Transverse colon (tissue), 4 donors: ENCODE measurements at regions not wholly inside any gene's neighbourhood (a gene's known extent, or its start where the extent isn't known, plus 50 kb on each side); places are given as distances from the start of the nearest gene placed in this dataset.

Source experiments
- DNase-seq: peaks from one replicate; pipeline ENCODE4 v3.0.0-alpha.2; 2019
- H3K27ac ChIP-seq, 4 donors: fragments of 200-600 bp; sonication (generic); 2 replicates each; pipeline ENCODE4 v1.5.1; 2016 to 2018; ENCODE audit warnings: inconsistent platforms in 4 of 4
- H3K27me3 ChIP-seq: fragments of 200-600 bp; sonication (generic); 2 replicates; pipeline ENCODE4 v1.5.1; 2017; ENCODE audit warnings: inconsistent platforms
- H3K36me3 ChIP-seq, 4 donors: fragments of 200-600 bp; sonication (generic); 2 replicates each; pipeline ENCODE4 v1.5.1; 2017 to 2019; ENCODE audit warnings: inconsistent platforms in 4 of 4
- H3K4me1 ChIP-seq, 4 donors: fragments of 200-600 bp; sonication (generic); 2 replicates each; pipeline ENCODE4 v1.5.1; 2017 to 2020; ENCODE audit warnings: inconsistent platforms in 4 of 4
- H3K4me3 ChIP-seq, 4 donors: fragments of 200-600 bp; sonication (generic); 1 replicate in 1 of 4; 2 replicates in 3 of 4; pipeline versions ENCODE4 v1.5.1 to v1.6.1; 2017 to 2019; ENCODE audit warnings: inconsistent platforms in 4 of 4
- H3K9me3 ChIP-seq, 2 donors: fragments of 200-600 bp; sonication (generic); 2 replicates each; pipeline ENCODE4 v1.5.1; 2017 to 2019; ENCODE audit warnings: inconsistent platforms in 2 of 2
- CTCF ChIP-seq, 5 experiments: fragments of 200-600 bp in 3 of 5; fragments of 450-650 bp in 2 of 5; sonication (generic) in 3 of 5; IDR thresholded peaks; 1 replicate in 2 of 5; 2 replicates in 3 of 5; pipeline ENCODE4 v1.5.1; 2016 to 2017; ENCODE audit warnings: antibody characterized with exemption in 5 of 5, inconsistent platforms in 3 of 5, mild to moderate bottlenecking in 2 of 5, moderate library complexity in 1 of 5
- EP300 ChIP-seq: sonication (generic); formaldehyde crosslinking; IDR thresholded peaks from one replicate; pipeline ENCODE4 v1.6.1; 2017; ENCODE audit warnings: antibody characterized with exemption, low read depth
- POLR2A ChIP-seq: fragments of 450-650 bp; IDR thresholded peaks from one replicate; pipeline ENCODE4 v1.6.1; 2016; ENCODE audit warnings: antibody characterized with exemption, mild to moderate bottlenecking, moderate library complexity
- POLR2AphosphoS5 ChIP-seq, 3 donors: sonication (generic); formaldehyde crosslinking; IDR thresholded peaks; one replicate each; pipeline ENCODE4 v1.6.1; 2016; ENCODE audit warnings: antibody characterized with exemption in 3 of 3
- WGBS, 2 donors: methylation state at CpG; one replicate each; pipeline ENCODE4 v1.1.5; 2018; ENCODE audit warnings: low coverage in 1 of 2; 5-methylcytosine and 5-hydroxymethylcytosine counted together
- in situ Hi-C, 4 donors: fragments of 200-750 bp; cut with MboI; loops; one replicate each; pipeline versions ENCODE4 v1.15.0 to v1.15.1; 2017; ENCODE audit warnings: low sequenced_read_pairs in 3 of 4, low pct_ligation_motif_present in 1 of 4, low pct_unique_long_range_greater_than_20kb in 1 of 4
- intact Hi-C: fragments of 100-400 bp; cut with DNase I; formaldehyde crosslinking; loops from one replicate; pipeline ENCODE4 v1.15.1; 2023; ENCODE audit warnings: low total_unique reads

- intact Hi-C loops: no loop called here
Measured at GRCh38 chr18:51593931-51594330, 396.4 kb upstream of the MEX3C start.

GRCh38 chr18:51603111-51603510 lies 405.6 kb upstream of the MEX3C start:
- Histone ChIP-seq H3K4me3 (no peak overlapping the region), H3K27me3 (no peaks in the 10 kb centered on the region), H3K4me1 (no peaks in the 10 kb centered on the region), H3K9me3 (no peaks in the 10 kb centered on the region), H3K27ac (no peak overlapping the region), H3K36me3 (no peaks in the 10 kb centered on the region)
- TF ChIP-seq POLR2A: no peak
- no peak for TF ChIP-seq EP300
- TF ChIP-seq CTCF (IDR thresholded peaks at IDR 0.05): no peak
- no peak for TF ChIP-seq POLR2AphosphoS5 (IDR thresholded peaks at IDR 0.05)
- DNase-seq: no peak
- intact Hi-C loops (no loop called here), in situ Hi-C loops (no loop called here)

More at GRCh38 chr18:51593931-51594330, 396.4 kb upstream of the MEX3C start:
- no peaks in the 10 kb centered on the region for H3K4me1 ChIP-seq
- DNase-seq: no peak
- 54 to 100% methylated on average over 1 to 2 of the region's 2 CpGs for WGBS, 2 donors
- no peaks in the 10 kb centered on the region for H3K9me3 ChIP-seq
- H3K27me3 ChIP-seq: no peaks in the 10 kb centered on the region
- H3K27ac ChIP-seq: no peak overlapping the region
- in situ Hi-C loops: no loop called here
- no peaks in the 10 kb centered on the region for H3K36me3 ChIP-seq
- no peak overlapping the region for H3K4me3 ChIP-seq
- TF ChIP-seq EP300 (no peak), POLR2AphosphoS5 (IDR thresholded peaks at IDR 0.05) (no peak), POLR2A (no peak), CTCF (IDR thresholded peaks at IDR 0.05) (no peak)

GRCh38 chr18:51603551-51603950 lies 406.1 kb upstream of the MEX3C start:
- Histone ChIP-seq H3K27ac (no peak overlapping the region), H3K9me3 (no peaks in the 10 kb centered on the region), H3K4me3 (no peak overlapping the region), H3K36me3 (no peaks in the 10 kb centered on the region), H3K27me3 (no peaks in the 10 kb centered on the region), H3K4me1 (no peaks in the 10 kb centered on the region)
- WGBS, 2 donors: 45 to 48% methylated on average over 3 to 4 of the region's 4 CpGs
- intact Hi-C loops (no loop called here), in situ Hi-C loops (no loop called here)
- no peak for DNase-seq
- TF ChIP-seq POLR2A (no peak), CTCF (IDR thresholded peaks at IDR 0.05) (no peak), POLR2AphosphoS5 (IDR thresholded peaks at IDR 0.05) (no peak), EP300 (no peak)

GRCh38 chr18:51610481-51610880 lies 413.0 kb upstream of the MEX3C start:
- Histone ChIP-seq H3K4me1 (no peaks in the 10 kb centered on the region), H3K27me3 (no peaks in the 10 kb centered on the region), H3K27ac (no peak overlapping the region), H3K9me3 (no peaks in the 10 kb centered on the region), H3K36me3 (no peaks in the 10 kb centered on the region), H3K4me3 (no peak overlapping the region)
- in situ Hi-C loops: no loop called here
- no peak for DNase-seq
- TF ChIP-seq POLR2AphosphoS5 (IDR thresholded peaks at IDR 0.05): no peak
- no peak for TF ChIP-seq EP300
- no peak for TF ChIP-seq CTCF (IDR thresholded peaks at IDR 0.05)
- intact Hi-C loops: no loop called here
- 77 to 100% methylated on average over 1 of the region's 1 CpG for WGBS, 2 donors
